GM12878 (cell line): ENCODE measurements at regions not wholly inside any gene's neighbourhood (a gene's known extent, or its start where the extent isn't known, plus 50 kb on each side); places are given as distances from the start of the nearest gene placed in this dataset.
"Not testable (repeated sequence)": the region's sequence is repeated elsewhere in the genome, so short reads cannot be mapped to it uniquely, and the experiment has no call there.

Experiments
- ATAC-seq: fragments of 200-7000 bp; cut with Tn5 transposase; 3 replicates; pipeline ENCODE4 v1.9.1; 2020; ENCODE audit warnings: mild to moderate bottlenecking, moderate library complexity
- BruUV-seq: library from RNA; stranded (reverse); fragments of 400-500 nt; replicated peaks from 2 replicates; lab custom pipeline; 2021; lab: Mats Ljungman, UMichigan
- CTCF ChIA-PET: fragments of 300-600 bp; sonication (Branson Sonifier 250); formaldehyde crosslinking; extraction: SDS; loops from one replicate; lab custom pipeline; 2021; ENCODE audit warnings: inconsistent platforms; lab: Yijun Ruan, JAX
- POLR2A ChIA-PET: fragments of 350-600 bp; formaldehyde crosslinking; extraction: SDS; loops from one replicate; lab custom pipeline; 2021; ENCODE audit warnings: inconsistent platforms; lab: Charles Lee
- RAD21 ChIA-PET: fragments of 300-600 bp; sonication (Branson Sonifier 250); formaldehyde crosslinking; loops from one replicate; lab custom pipeline; 2023; ENCODE audit warnings: antibody characterized with exemption; ENCODE audit not compliant: unreplicated experiment; lab: Charles Lee
- SMC1A ChIA-PET: fragments of 300-600 bp; sonication (Branson Sonifier 250); formaldehyde crosslinking; loops from one replicate; lab custom pipeline; 2023; ENCODE audit not compliant: unreplicated experiment, uncharacterized antibody; lab: Charles Lee
- DNase-seq: peaks from one replicate; pipeline ENCODE4 v3.0.0-alpha.2; 2011; ENCODE audit warnings: low read depth, low spot score
- FAIRE-seq: peaks from 3 replicates; lab custom pipeline; 2011; peaks lifted over from hg19 to GRCh38; lab: Jason Lieb, UNC
- H2AFZ ChIP-seq: 2 replicates; pipeline ENCODE4 v1.6.0; 2011; ENCODE audit warnings: low read depth, low read length, control low read depth; ENCODE audit not compliant: control insufficient read depth
- H3K27ac ChIP-seq: 2 replicates; pipeline ENCODE4 v1.5.1; 2011; ENCODE audit warnings: control low read depth; ENCODE audit not compliant: control insufficient read depth, insufficient read depth
- H3K27me3 ChIP-seq, 2 experiments: replicated peaks in 1 of 2; 2 replicates each; pipeline versions ENCODE4 v1.6.0 to v1.6.1; 2011; ENCODE audit warnings: low read length in 1 of 2; ENCODE audit not compliant: control insufficient read depth in 2 of 2, insufficient read depth in 2 of 2
- H3K36me3 ChIP-seq, 2 experiments: 2 replicates each; pipeline ENCODE4 v1.5.1; 2011; ENCODE audit warnings: low read length in 1 of 2; ENCODE audit not compliant: control insufficient read depth in 2 of 2, insufficient read depth in 2 of 2
- H3K4me1 ChIP-seq: 2 replicates; pipeline ENCODE4 v1.6.1; 2011; ENCODE audit warnings: mild to moderate bottlenecking, low read length, moderate library complexity, mixed read lengths; ENCODE audit not compliant: control insufficient read depth, insufficient read depth
- H3K4me2 ChIP-seq: 2 replicates; pipeline ENCODE4 v1.6.0; 2011; ENCODE audit warnings: control low read depth; ENCODE audit not compliant: control insufficient read depth, insufficient read depth
- H3K4me3 ChIP-seq: fragments of 200-600 bp; sonication (generic); 2 replicates; pipeline ENCODE4 v1.5.1; 2016
- H3K79me2 ChIP-seq: 2 replicates; pipeline ENCODE4 v1.6.0; 2011; ENCODE audit warnings: low read length; ENCODE audit not compliant: control insufficient read depth, insufficient read depth
- H3K9ac ChIP-seq: 2 replicates; pipeline ENCODE4 v1.8.0; 2011; ENCODE audit warnings: low read length, control low read depth, mixed read lengths; ENCODE audit not compliant: control insufficient read depth, insufficient read depth
- H3K9me3 ChIP-seq: replicated peaks from 3 replicates; pipeline ENCODE4 v1.5.1; 2011; ENCODE audit warnings: mild to moderate bottlenecking, low read length; ENCODE audit not compliant: control insufficient read depth, insufficient read depth
- H4K20me1 ChIP-seq: 2 replicates; pipeline ENCODE4 v1.6.0; 2011; ENCODE audit not compliant: control insufficient read depth, insufficient read depth
- CEBPB ChIP-seq, 2 experiments: fragments of 150-350 bp in 1 of 2; IDR thresholded peaks; 2 replicates each; pipeline ENCODE4 v1.6.1; 2012 to 2014; ENCODE audit warnings: low read depth in 2 of 2, low read length in 2 of 2, borderline replicate concordance in 1 of 2, inconsistent platforms in 1 of 2
- PBX3 ChIP-seq: IDR thresholded peaks from 2 replicates; pipeline ENCODE4 v1.6.1; 2011; ENCODE audit warnings: mild to moderate bottlenecking, low read depth, low read length, moderate library complexity; ENCODE audit not compliant: insufficient replicate concordance
- SIN3A ChIP-seq: IDR thresholded peaks from 2 replicates; pipeline ENCODE4 v1.6.1; 2012; ENCODE audit warnings: low read depth, low read length, improper control_type of control experiment
- WGBS: methylation state at CpG from one replicate; pipeline ENCODE4 v1.1.6; 2016; ENCODE audit warnings: low lambda C conversion rate; ENCODE audit not compliant: insufficient replicate concordance, insufficient coverage; ENCODE audit errors: missing lambda C conversion rate; 5-methylcytosine and 5-hydroxymethylcytosine counted together
- in situ Hi-C: fragments of 300-500 bp; cut with MboI; formaldehyde crosslinking; loops from 9 replicates; pipeline ENCODE4 v1.14.3; 2018; ENCODE audit warnings: mixed read lengths
- intact Hi-C: fragments of 100-400 bp; cut with micrococcal nuclease; formaldehyde crosslinking; loops from one replicate; pipeline ENCODE4 v1.14.2; 2022; ENCODE audit not compliant: unreplicated experiment

GRCh38 chr11:89604281-89604680 lies 105.8 kb upstream of the TRIM77 start:
- intact Hi-C loops: no loop called here
- ChIA-PET POLR2A (no interaction called here), SMC1A (no interaction called here), CTCF (no interaction called here), RAD21 (no interaction called here)
- Histone ChIP-seq H3K4me1 (no peaks in the 10 kb centered on the region), H3K36me3 (no peaks in the 10 kb centered on the region), H3K4me2 (no peak overlapping the region), H3K27ac (no peak overlapping the region), H2AFZ (no peak overlapping the region), H3K9ac (no peak overlapping the region), H3K27me3 (no peaks in the 10 kb centered on the region), H3K4me3 (no peak overlapping the region), H3K9me3 (no peaks in the 10 kb centered on the region), H4K20me1 (no peaks in the 10 kb centered on the region), H3K79me2 (no peaks in the 10 kb centered on the region)
- DNase-seq: no peak
- no TSS peak for BruUV-seq
- TF ChIP-seq CEBPB (IDR thresholded peaks at IDR 0.05; ENCODE audit: borderline replicate concordance in 1 of 2, low read depth in 2 of 2, low read length in 2 of 2) (no peak), PBX3 (no peak), SIN3A (no peak)
- WGBS: 72% methylated on average over 4 of the region's 4 CpGs
- no peak for ATAC-seq
- in situ Hi-C loops: loop anchor here (25.0 kb wide), 1 partner anchor 517 kb away; no protein-coding TSS in a partner anchor
- no peak for FAIRE-seq

GRCh38 chr11:89606845-89607244 lies 103.3 kb upstream of the TRIM77 start:
- H3K27ac ChIP-seq, ATAC-seq, H2AFZ ChIP-seq, BruUV-seq, H3K4me1 ChIP-seq, DNase-seq, H3K9ac ChIP-seq, H3K36me3 ChIP-seq, FAIRE-seq, H3K79me2 ChIP-seq, POLR2A ChIA-PET, RAD21 ChIA-PET, H4K20me1 ChIP-seq, H3K4me3 ChIP-seq, H3K4me2 ChIP-seq, SMC1A ChIA-PET, CTCF ChIA-PET, H3K27me3 ChIP-seq, H3K9me3 ChIP-seq, intact Hi-C loops: not testable (repeated sequence)
- in situ Hi-C loops: loop anchor here (25.0 kb wide), 1 partner anchor 520 kb away; no protein-coding TSS in a partner anchor
- 24% methylated on average over 2 of the region's 2 CpGs for WGBS

- H3K27ac ChIP-seq, H3K4me1 ChIP-seq, BruUV-seq, H3K27me3 ChIP-seq, H3K36me3 ChIP-seq, RAD21 ChIA-PET, intact Hi-C loops, DNase-seq, H3K4me2 ChIP-seq, ATAC-seq, H3K79me2 ChIP-seq, H3K4me3 ChIP-seq, H4K20me1 ChIP-seq, POLR2A ChIA-PET, H3K9ac ChIP-seq, SMC1A ChIA-PET, H2AFZ ChIP-seq, CTCF ChIA-PET, H3K9me3 ChIP-seq: not testable (repeated sequence)
- in situ Hi-C loops: loop anchor here (25.0 kb wide), 1 partner anchor 520 kb away; no protein-coding TSS in a partner anchor
- peak; percentile 49 for FAIRE-seq
- WGBS: 16% methylated on average over 7 of the region's 7 CpGs
Measured at GRCh38 chr11:89607497-89607896, 102.6 kb upstream of the TRIM77 start.
